ENCODE measurements at regions not wholly inside any gene's neighbourhood (a gene's known extent, or its start where the extent isn't known, plus 50 kb on each side); places are given as distances from the start of the nearest gene placed in this dataset.

GRCh38 chr14:98614741-98615140, 657.3 kb downstream of the BCL11B start:
- DNase-seq, result no peak

DNA sequence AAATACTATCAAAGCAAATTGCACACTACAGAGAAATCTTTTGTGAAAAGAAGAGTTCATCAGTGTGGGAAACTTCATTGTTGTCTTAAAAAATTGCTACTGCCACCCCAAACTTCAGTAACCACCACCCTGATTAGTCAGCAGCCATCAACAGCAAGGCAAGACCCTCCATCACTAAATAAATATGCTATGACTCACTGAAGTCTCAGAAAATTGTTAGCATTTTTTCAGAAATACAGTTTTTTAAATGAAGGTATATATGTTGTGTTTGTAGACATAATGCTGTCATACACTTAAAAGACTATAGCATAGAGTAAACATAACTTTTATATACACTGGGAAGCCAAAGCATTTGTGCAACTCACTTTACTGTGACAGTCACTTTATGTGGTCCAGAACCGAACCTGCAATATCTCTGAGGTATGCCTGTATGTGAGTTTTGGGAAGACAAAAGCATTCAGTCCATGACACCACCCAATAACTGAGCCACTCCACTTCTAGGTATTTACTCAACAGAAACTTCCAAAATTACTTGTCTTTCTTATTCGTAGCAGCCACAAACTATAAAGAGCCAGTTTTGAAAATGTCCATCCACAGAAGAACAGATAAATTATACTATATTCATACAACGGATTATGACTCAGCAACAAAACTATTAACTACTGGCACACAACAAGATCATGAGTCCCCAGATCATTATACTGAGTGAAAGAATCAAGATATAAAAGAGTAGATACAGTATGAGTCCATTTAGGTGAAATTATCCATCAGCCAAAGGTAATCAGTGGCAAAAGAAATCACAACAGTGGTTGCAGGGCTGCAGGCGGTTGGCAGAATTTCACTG, 649.6 kb downstream of the BCL11B start:
- no peak for DNase-seq

- DNase-seq, result peak; percentile 74
Measured at GRCh38 chr14:98623788-98624415, 648.1 kb downstream of the BCL11B start.

- peak; percentile 89 for DNase-seq
Measured at GRCh38 chr14:98633380-98633779, 638.6 kb downstream of the BCL11B start.

- peak; percentile 5 for DNase-seq
Measured at GRCh38 chr14:98634043-98634820, 637.8 kb downstream of the BCL11B start.

DNA sequence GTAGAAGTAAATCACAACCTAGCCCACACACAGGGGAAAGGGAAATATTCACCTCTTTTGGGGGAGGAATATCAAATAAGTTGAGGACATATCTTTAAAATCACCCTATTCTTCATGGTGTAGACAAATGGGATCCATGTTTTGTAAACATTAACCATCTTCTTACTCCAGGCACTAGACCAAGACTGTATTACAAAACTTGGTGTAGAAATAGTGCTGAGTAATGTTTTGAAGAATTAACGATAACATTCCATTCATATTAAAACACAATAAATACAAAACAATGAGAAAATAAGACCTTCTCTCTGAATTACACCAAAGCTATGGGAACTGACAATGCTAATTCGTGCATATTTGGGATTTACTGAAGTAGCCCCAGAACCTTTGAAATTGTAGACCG, 633.6 kb downstream of the BCL11B start:
- DNase-seq, result no peak

- no peak for DNase-seq
Measured at GRCh38 chr14:98647754-98648153, 624.2 kb downstream of the BCL11B start.

DNA sequence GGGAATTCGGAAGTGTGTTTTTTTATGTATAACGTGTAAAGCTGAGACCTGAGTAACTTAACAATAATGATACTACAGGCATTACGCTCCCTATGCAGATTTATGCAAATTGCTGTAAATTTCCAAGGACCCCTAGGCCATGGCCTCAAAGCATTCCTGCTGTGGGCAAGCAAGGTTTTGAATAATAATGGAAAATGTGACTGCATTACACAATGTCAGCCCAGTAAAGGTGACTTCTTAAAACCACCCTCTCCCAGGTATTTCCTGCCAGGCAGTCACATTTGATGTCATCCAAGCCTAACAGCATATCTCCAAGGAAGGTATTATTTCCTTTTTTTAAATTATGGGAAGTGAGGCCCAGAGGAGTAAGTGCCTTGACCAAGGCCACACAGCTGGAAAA, 621.0 kb downstream of the BCL11B start:
- DNase-seq, result no peak

GRCh38 chr14:98665007-98665406, 607.0 kb downstream of the BCL11B start:
- DNase-seq, result no peak

GRCh38 chr14:98666545-98666944, 605.5 kb downstream of the BCL11B start:
- DNase-seq, result no peak

DNA sequence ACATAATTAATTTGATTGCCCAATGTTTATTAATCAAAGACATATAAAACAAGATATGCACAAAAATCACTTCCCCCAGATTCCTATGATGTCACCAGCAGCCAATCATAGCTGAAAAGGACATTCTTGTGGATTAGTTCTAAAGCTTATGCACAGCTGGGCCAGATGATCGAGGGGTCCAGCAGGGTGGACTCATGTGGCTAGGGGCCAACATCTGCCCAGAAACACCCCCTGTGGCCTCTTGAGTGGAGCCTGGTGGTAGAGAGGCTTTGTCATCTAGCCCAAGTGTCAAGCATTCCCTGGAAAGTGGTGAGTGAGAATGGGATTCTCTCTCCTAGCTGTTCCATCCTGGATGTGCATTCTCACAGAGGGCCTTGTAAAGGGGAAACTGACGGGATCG, 590.0 kb downstream of the BCL11B start:
- no peak for DNase-seq

DNA sequence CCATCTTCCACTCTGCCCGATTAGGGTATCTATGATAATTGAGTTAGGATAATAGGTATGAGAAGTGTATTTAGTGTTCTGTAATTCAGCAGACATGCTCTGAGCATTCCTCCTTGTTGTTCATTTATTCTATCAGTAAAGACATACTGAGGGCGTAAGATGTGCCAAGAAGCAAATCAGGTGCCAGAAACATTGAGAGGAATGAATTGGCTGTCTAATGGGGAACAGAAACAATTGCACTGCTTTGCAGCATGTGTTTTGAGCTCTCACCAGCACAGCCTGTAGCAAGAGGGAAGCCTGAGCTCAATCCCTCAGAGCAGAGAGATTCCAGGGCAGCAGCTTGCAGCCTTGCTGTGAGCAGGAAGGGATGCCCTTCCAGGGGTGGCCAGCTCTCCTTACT, 589.3 kb downstream of the BCL11B start:
- no peak for DNase-seq

- no peak for DNase-seq
Measured at GRCh38 chr14:98684468-98684867, 587.5 kb downstream of the BCL11B start.

GRCh38 chr14:98685725-98686124, 586.3 kb downstream of the BCL11B start:
- DNase-seq, result no peak

GRCh38 chr14:98688446-98688845, 583.6 kb downstream of the BCL11B start:
- DNase-seq, result no peak

GRCh38 chr14:98689951-98690350, 582.0 kb downstream of the BCL11B start:
- no peak for DNase-seq

- no peak for DNase-seq
Measured at GRCh38 chr14:98692832-98693231, 579.2 kb downstream of the BCL11B start.

DNA sequence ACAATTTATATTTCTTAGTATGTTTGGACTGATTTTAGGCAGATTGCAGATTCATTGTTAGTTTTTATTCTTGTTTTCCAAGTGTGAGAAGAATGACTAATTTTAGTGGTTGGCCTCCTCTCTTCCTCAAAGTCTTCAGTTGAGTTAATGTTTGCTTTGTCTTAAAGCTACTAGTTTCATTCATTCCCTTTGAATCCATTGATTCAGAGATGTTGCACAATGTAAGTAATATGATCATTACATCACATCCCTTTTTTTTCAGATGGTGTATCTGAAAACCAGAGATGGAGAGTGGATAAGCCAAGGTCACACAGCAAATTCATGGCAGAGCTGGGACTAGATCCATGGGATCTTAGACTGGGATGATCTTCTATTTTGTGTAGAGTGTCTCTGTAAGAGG, 577.5 kb downstream of the BCL11B start:
- DNase-seq, result no peak

DNA sequence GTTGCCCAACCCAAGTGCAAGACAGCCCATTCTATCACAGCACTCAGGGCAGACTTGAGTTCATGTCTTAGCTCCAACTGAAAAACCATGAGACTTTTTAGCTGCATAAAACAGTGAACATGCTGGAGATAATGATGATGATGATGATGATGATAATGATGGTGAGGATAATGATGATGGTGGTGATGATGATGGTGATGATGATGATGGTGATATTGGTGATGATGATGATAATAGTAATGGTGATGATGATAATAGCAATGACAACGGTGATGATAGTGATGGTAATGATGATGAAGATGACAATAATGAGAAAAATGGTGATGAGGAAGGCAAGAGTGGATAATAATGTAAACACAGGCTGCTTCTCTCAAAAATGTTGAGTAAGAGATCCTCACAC, 576.2 kb downstream of the BCL11B start:
- DNase-seq, result no peak

GRCh38 chr14:98698341-98698740, 573.7 kb downstream of the BCL11B start:
- DNase-seq, result no peak

- DNase-seq, result no peak
Measured at GRCh38 chr14:98700748-98701147, 571.2 kb downstream of the BCL11B start.

- DNase-seq, result no peak
Measured at GRCh38 chr14:98701377-98701776, 570.6 kb downstream of the BCL11B start.

GRCh38 chr14:98704441-98704840, 567.6 kb downstream of the BCL11B start:
- DNase-seq, result no peak

DNA sequence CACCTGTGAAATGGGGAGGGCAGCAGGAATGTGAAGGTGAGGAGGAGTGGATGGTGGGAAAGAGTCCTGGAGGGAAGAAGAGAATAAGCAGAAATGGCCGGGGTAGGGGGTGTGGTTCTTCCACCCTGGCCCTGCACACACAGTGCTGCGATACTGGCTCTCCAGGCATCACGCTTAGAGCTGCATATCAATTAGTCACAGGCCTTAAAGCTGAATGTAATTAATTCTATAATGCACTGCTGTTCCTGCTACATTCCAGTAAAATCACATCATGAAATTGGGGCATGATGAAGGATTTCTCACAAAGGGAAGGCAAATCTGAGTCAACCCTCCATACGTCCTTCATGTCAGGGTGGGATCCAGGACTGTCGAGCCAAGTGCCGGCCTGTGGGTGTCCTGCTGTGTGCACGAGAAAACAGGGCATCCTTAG, 566.1 kb downstream of the BCL11B start:
- no peak for DNase-seq
